ENCODE measurements at regions not wholly inside any gene's neighbourhood (a gene's known extent, or its start where the extent isn't known, plus 50 kb on each side); places are given as distances from the start of the nearest gene placed in this dataset.

DNA sequence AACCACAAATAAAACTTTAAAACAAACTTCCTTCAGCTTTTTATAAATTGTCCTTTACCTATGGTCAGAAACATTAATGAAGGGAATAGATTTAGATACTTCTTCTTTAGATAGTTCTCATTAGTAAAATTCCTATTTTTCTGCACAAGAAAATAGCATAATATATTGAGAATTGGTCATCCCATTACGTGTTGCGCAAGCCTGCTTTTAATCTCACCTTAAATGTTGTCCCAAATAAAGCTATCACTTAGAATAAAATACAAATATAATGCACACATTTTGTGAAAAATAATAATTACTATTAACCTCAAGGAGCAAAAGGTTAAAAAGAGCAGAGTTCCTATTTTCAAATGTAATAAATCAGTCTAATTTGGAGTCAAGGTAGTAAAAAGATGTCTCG lies 95.2 kb upstream of the TTC29 start:
- no peak overlapping the region for H3K4me3 Mint-ChIP-seq
- H3K36me3 Mint-ChIP-seq, result no peaks in the 10 kb centered on the region
- H3K27me3 Mint-ChIP-seq, result peaks cover 36% of the 10 kb centered on the region
- ATAC-seq, result no peak
- no peaks in the 10 kb centered on the region for H3K4me1 Mint-ChIP-seq
- H3K9me3 Mint-ChIP-seq, result no peaks in the 10 kb centered on the region
- H3K27ac Mint-ChIP-seq, result no peak overlapping the region

- Mint-ChIP-seq H3K27ac (no peak overlapping the region), H3K4me3 (no peak overlapping the region), H3K4me1 (no peaks in the 10 kb centered on the region), H3K9me3 (no peaks in the 10 kb centered on the region), H3K36me3 (no peaks in the 10 kb centered on the region), H3K27me3 (peaks cover 36% of the 10 kb centered on the region)
- ATAC-seq, result no peak
These were observed 95.7 kb upstream of the TTC29 start for GRCh38 chr4:147041376-147041775.

DNA sequence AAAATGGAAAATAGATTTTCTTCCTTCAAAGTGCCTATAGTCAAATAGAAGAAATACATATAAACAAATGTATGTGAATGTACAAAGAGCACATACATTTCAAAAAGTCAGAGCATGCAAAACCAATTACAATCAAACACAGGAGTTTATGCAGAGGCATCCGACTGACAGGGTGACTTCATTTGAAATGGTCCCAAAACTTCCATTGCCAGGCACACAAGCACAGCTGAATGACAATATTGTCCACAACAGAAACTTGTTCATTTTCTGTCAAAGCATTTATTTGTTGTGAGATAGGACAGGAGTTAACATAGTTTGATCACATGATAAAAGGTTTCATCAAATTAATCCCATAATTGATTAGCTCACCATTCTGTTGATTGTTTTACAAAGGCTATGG lies 96.4 kb upstream of the TTC29 start:
- no peaks in the 10 kb centered on the region for H3K36me3 Mint-ChIP-seq
- H3K4me1 Mint-ChIP-seq, result no peaks in the 10 kb centered on the region
- H3K9me3 Mint-ChIP-seq, result no peaks in the 10 kb centered on the region
- no peak overlapping the region for H3K27ac Mint-ChIP-seq
- ATAC-seq, result no peak
- H3K27me3 Mint-ChIP-seq, result peaks cover 36% of the 10 kb centered on the region
- H3K4me3 Mint-ChIP-seq, result no peak overlapping the region

GRCh38 chr4:147044241-147044640 lies 98.6 kb upstream of the TTC29 start:
- Mint-ChIP-seq H3K9me3 (no peaks in the 10 kb centered on the region), H3K27me3 (peaks cover 41% of the 10 kb centered on the region), H3K36me3 (no peaks in the 10 kb centered on the region), H3K4me3 (no peak overlapping the region), H3K4me1 (no peaks in the 10 kb centered on the region), H3K27ac (no peak overlapping the region)
- no peak for ATAC-seq

- Mint-ChIP-seq H3K9me3 (peaks cover 2% of the 10 kb centered on the region), H3K4me3 (no peak overlapping the region), H3K36me3 (no peaks in the 10 kb centered on the region), H3K27ac (no peak overlapping the region), H3K4me1 (no peaks in the 10 kb centered on the region), H3K27me3 (peaks cover 46% of the 10 kb centered on the region)
- no peak for ATAC-seq
These were observed 104.3 kb upstream of the TTC29 start for GRCh38 chr4:147049946-147050345.

DNA sequence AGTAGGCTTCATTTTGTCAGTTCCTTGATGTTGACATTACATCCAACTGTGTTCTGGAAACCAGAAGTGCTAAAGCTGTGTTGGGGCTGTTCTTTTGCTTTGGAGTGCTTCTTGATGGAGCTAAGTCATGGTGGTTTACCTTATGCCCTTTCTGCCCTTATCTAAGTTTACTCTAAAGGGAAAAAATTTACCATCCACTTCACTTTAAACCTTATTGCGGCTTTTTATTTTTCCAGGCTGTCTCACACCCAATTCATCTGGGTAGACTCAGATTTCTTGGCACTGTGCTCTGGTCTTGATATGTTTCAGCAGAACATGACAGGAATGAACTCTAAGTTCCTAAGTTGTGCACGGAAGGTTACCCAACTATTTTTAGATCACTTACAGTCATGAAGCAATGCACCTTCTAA lies 104.7 kb upstream of the TTC29 start:
- H3K27me3 Mint-ChIP-seq, result peaks cover 46% of the 10 kb centered on the region

GRCh38 chr4:147052361-147052760 lies 106.7 kb upstream of the TTC29 start:
- Mint-ChIP-seq H3K9me3 (peaks cover 2% of the 10 kb centered on the region), H3K27ac (no peak overlapping the region), H3K4me3 (no peak overlapping the region), H3K36me3 (no peaks in the 10 kb centered on the region), H3K4me1 (peaks cover 7% of the 10 kb centered on the region), H3K27me3 (peaks cover 29% of the 10 kb centered on the region)
- ATAC-seq, result no peak

More for the DNA sequence above, 104.7 kb upstream of the TTC29 start:
- peaks cover 2% of the 10 kb centered on the region for H3K9me3 Mint-ChIP-seq
- no peaks in the 10 kb centered on the region for H3K4me1 Mint-ChIP-seq
- H3K36me3 Mint-ChIP-seq, result no peaks in the 10 kb centered on the region
- H3K27ac Mint-ChIP-seq, result no peak overlapping the region
- ATAC-seq, result no peak
- H3K4me3 Mint-ChIP-seq, result no peak overlapping the region

DNA sequence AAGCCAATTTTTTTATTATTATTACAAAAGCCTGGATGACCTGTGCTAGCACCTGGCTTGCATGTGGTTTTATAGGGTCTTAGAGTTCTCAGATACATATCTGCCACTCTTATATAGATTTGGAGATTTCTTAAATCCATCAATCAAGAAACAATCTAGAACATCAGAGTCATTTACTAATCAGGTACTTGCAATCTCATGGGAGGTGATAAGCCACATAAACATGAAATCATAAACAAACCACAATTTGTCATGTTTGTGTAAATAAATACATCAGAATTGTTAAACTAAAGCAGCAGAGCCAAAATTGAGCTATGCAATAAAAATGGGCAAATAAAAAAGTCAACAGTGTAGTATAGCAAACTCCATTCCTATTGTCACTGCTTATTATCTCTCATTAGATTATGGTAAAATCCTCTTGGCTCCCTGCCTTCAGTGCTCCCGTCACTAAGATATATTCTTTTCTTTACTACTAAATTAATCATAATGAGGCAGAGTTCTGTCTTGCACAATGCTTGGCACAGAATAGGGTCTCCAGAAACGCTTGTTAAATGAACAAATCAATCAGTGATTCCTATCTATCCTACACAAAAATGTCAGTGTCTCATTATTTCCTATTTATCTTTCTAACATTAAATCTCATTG lies 108.7 kb upstream of the TTC29 start:
- Mint-ChIP-seq H3K27me3 (peaks cover 16% of the 10 kb centered on the region), H3K4me1 (peaks cover 17% of the 10 kb centered on the region), H3K4me3 (no peak overlapping the region), H3K27ac (no peak overlapping the region), H3K9me3 (peaks cover 2% of the 10 kb centered on the region), H3K36me3 (no peaks in the 10 kb centered on the region)
- ATAC-seq, result no peak

- ATAC-seq, result no peak
- H3K36me3 Mint-ChIP-seq, result no peaks in the 10 kb centered on the region
- no peaks in the 10 kb centered on the region for H3K9me3 Mint-ChIP-seq
- peak overlapping the region; percentile 88 for H3K4me3 Mint-ChIP-seq
- H3K4me1 Mint-ChIP-seq, result peaks cover 20% of the 10 kb centered on the region
- H3K27me3 Mint-ChIP-seq, result peaks cover 9% of the 10 kb centered on the region
- H3K27ac Mint-ChIP-seq, result peak overlapping the region; percentile 97
These were observed 111.4 kb upstream of the TTC29 start for GRCh38 chr4:147056940-147057610.

GRCh38 chr4:147057611-147058190 lies 112.0 kb upstream of the TTC29 start:
- Mint-ChIP-seq H3K36me3 (no peaks in the 10 kb centered on the region), H3K9me3 (no peaks in the 10 kb centered on the region), H3K4me1 (peaks cover 20% of the 10 kb centered on the region), H3K27ac (peak overlapping the region; percentile 97), H3K4me3 (peak overlapping the region; percentile 88), H3K27me3 (peaks cover 9% of the 10 kb centered on the region)
- no peak for ATAC-seq

- peak; percentile 79 for ATAC-seq
- Mint-ChIP-seq H3K4me1 (peaks cover 20% of the 10 kb centered on the region), H3K27me3 (no peaks in the 10 kb centered on the region), H3K9me3 (no peaks in the 10 kb centered on the region), H3K27ac (no peak overlapping the region), H3K4me3 (no peak overlapping the region), H3K36me3 (no peaks in the 10 kb centered on the region)
These were observed 113.5 kb upstream of the TTC29 start for GRCh38 chr4:147059064-147059731.

GRCh38 chr4:147060151-147060931 lies 114.7 kb upstream of the TTC29 start:
- H3K4me3 Mint-ChIP-seq, result no peak overlapping the region
- H3K4me1 Mint-ChIP-seq, result peaks cover 20% of the 10 kb centered on the region
- H3K36me3 Mint-ChIP-seq, result no peaks in the 10 kb centered on the region
- no peak for ATAC-seq
- no peak overlapping the region for H3K27ac Mint-ChIP-seq
- H3K27me3 Mint-ChIP-seq, result no peaks in the 10 kb centered on the region
- no peaks in the 10 kb centered on the region for H3K9me3 Mint-ChIP-seq

DNA sequence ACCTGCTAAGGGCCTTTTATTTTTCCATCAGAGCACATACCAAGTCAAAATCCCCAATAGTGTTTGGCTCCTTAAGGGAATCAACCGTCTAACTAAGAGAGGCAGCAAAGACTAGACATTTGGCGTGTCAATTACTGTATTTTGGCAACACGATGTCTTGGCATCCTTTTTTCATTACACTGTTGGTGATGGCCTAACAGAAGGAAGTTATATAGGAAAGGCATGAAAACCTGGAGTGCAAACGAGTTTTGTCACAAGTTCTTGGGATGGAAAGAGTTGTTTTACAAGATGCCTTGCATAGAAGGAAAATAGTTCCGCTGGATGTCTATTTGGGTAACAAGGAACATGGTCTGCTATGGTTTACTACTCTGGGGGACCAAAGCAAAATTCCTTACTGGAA lies 119.2 kb upstream of the TTC29 start:
- Mint-ChIP-seq H3K36me3 (no peaks in the 10 kb centered on the region), H3K4me3 (no peak overlapping the region)

DNA sequence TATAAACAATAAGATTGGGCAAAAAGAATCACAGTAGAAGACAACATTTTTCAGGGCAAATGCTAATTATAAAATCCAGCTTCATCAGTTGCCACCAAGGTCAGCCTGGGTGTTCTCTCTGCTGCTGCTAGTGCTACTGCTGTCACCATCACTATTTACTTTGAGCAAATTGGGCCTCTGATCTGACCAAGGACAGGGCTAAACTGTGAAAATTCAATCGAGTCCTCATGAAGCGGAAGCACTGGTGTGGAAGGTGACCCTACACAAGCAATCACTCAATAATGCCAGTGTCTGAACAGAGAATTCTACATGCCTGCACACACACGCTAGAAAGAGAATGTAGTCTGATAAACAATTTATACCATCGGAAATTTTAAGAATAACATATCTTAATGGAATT lies 122.9 kb upstream of the TTC29 start:
- no peak overlapping the region for H3K27ac Mint-ChIP-seq
- H3K27me3 Mint-ChIP-seq, result peaks cover 20% of the 10 kb centered on the region
- H3K4me1 Mint-ChIP-seq, result no peaks in the 10 kb centered on the region
- H3K9me3 Mint-ChIP-seq, result peaks cover 11% of the 10 kb centered on the region
- no peak overlapping the region for H3K4me3 Mint-ChIP-seq
- no peak for ATAC-seq
- no peaks in the 10 kb centered on the region for H3K36me3 Mint-ChIP-seq

More for the DNA sequence above, 119.2 kb upstream of the TTC29 start:
- Mint-ChIP-seq H3K27ac (no peak overlapping the region), H3K27me3 (peaks cover 4% of the 10 kb centered on the region), H3K9me3 (no peaks in the 10 kb centered on the region), H3K4me1 (no peaks in the 10 kb centered on the region)
- no peak for ATAC-seq

DNA sequence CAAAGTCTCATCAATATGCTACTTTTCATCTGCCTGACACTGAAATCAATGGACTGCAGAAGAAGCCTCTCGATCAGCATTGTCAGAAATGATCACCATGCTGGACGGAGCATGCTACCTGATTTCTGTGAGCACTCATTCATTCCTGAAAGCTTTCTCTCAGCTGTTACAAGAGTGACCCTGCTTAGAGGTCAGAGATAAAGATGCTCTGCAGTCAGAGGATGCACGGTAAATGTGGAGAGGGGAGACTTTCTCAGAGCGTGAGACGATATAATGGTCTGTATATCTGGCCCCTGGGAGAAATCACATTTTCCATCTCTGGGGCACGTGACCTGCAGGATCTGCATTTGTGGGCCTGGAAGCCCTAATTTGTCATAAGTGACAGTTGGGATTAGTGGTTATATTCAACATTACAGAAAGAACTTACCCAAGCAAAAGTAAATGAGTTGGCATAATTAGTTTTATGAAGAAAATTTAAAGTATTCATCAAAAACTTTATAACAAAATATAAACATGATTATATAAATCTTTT lies 125.6 kb upstream of the TTC29 start:
- Mint-ChIP-seq H3K4me1 (no peaks in the 10 kb centered on the region), H3K27me3 (peaks cover 20% of the 10 kb centered on the region), H3K36me3 (no peaks in the 10 kb centered on the region), H3K9me3 (peaks cover 11% of the 10 kb centered on the region), H3K27ac (no peak overlapping the region), H3K4me3 (no peak overlapping the region)
- ATAC-seq, result no peak
